NB4 (cell line): ENCODE measurements at regions not wholly inside any gene's neighbourhood (a gene's known extent, or its start where the extent isn't known, plus 50 kb on each side); places are given as distances from the start of the nearest gene placed in this dataset.

Source experiments
- DNase-seq: peaks from one replicate; pipeline ENCODE4 v3.0.0; 2010; ENCODE audit warnings: low read depth
- H3K4me3 ChIP-seq: one replicate; pipeline ENCODE4 v1.5.1; 2011; ENCODE audit warnings: mild to moderate bottlenecking, low read depth, low read length, moderate library complexity
- CTCF ChIP-seq: IDR thresholded peaks from one replicate; pipeline ENCODE4 v1.5.1; 2012; ENCODE audit warnings: low read depth, low read length
- MAX ChIP-seq: IDR thresholded peaks from 2 replicates; pipeline ENCODE4 v1.6.1; 2011; ENCODE audit warnings: low read depth, low read length
- MYC ChIP-seq: IDR thresholded peaks from 2 replicates; pipeline ENCODE4 v1.6.1; 2011; ENCODE audit warnings: low read depth, low read length
- POLR2A ChIP-seq: IDR thresholded peaks from 2 replicates; pipeline ENCODE4 v1.6.1; 2011; ENCODE audit warnings: mild to moderate bottlenecking; ENCODE audit not compliant: insufficient read length; ENCODE audit errors: extremely low read depth

- no peak for DNase-seq
- TF ChIP-seq MAX: no peak
Observed at GRCh38 chr3:66617351-66617750, 116.5 kb upstream of the LRIG1 start.

GRCh38 chr3:66618066-66618465, 117.2 kb upstream of the LRIG1 start:
- TF ChIP-seq MYC (no peak), POLR2A (no peak), CTCF (no peak)
- DNase-seq: no peak
- no peak overlapping the region for H3K4me3 ChIP-seq

More at GRCh38 chr3:66617351-66617750, 116.5 kb upstream of the LRIG1 start:
- H3K4me3 ChIP-seq: no peak overlapping the region

GRCh38 chr3:66620296-66620695, 119.5 kb upstream of the LRIG1 start:
- TF ChIP-seq MAX (no peak), POLR2A (no peak), MYC (no peak), CTCF (no peak)
- no peak overlapping the region for H3K4me3 ChIP-seq
- DNase-seq: no peak

GRCh38 chr3:66622756-66623457, 122.1 kb upstream of the LRIG1 start:
- TF ChIP-seq CTCF (no peak), MYC (no peak), POLR2A (no peak), MAX (no peak)
- no peak for DNase-seq
- no peak overlapping the region for H3K4me3 ChIP-seq

- H3K4me3 ChIP-seq: no peak overlapping the region
- TF ChIP-seq POLR2A (no peak), MYC (no peak), CTCF (no peak), MAX (no peak)
- no peak for DNase-seq
Observed at GRCh38 chr3:66625505-66626216, 124.8 kb upstream of the LRIG1 start.

- no peak overlapping the region for H3K4me3 ChIP-seq
- no peak for TF ChIP-seq MAX
- no peak for TF ChIP-seq MYC
- no peak for TF ChIP-seq POLR2A
- no peak for TF ChIP-seq CTCF
- DNase-seq: no peak
Observed at GRCh38 chr3:66629150-66629981, 128.5 kb upstream of the LRIG1 start.
